ENCODE measurements at regions not wholly inside any gene's neighbourhood (a gene's known extent, or its start where the extent isn't known, plus 50 kb on each side); places are given as distances from the start of the nearest gene placed in this dataset.

DNA sequence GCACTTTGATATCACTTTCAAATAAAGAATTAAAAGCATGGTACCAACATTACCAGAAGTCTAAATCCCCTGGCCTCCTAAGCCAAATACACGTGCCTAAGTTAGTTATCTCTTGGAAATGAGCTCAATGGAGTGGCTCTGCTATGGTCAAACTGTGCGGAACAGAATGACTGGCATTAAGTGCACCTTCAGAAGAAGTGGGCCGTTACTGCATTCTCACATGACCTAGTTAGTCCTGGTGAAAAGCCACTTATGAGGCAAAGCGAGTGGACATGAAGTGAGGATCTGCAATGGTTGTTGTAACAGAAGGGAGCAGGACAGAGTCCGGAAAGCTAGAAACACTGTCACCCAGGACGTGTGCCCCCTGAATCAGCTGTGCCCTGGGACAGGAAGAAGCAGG is 633.1 kb downstream of the IRX1 start:
- TF ChIP-seq ZSCAN30 (tag by site-specific recombination; IDR thresholded peaks at IDR 0.05) (no peak), ZNF416 (tag by site-specific recombination; IDR thresholded peaks at IDR 0.05) (no peak), ZNF366 (tag by site-specific recombination; conservative IDR thresholded peaks at IDR 0.05) (no peak), ZBTB20 (tag by site-specific recombination; IDR thresholded peaks at IDR 0.05) (no peak), KLF7 (tag by site-specific recombination; IDR thresholded peaks at IDR 0.05; ENCODE audit: borderline replicate concordance) (no peak), GLI4 (tag by site-specific recombination; IDR thresholded peaks at IDR 0.05) (no peak), ELK4 (IDR thresholded peaks at IDR 0.05; ENCODE audit: borderline replicate concordance, low read depth, low read length) (no peak), ZNF398 (tag by site-specific recombination; IDR thresholded peaks at IDR 0.05) (no peak)
- TF ChIP-seq, protein P1, sequence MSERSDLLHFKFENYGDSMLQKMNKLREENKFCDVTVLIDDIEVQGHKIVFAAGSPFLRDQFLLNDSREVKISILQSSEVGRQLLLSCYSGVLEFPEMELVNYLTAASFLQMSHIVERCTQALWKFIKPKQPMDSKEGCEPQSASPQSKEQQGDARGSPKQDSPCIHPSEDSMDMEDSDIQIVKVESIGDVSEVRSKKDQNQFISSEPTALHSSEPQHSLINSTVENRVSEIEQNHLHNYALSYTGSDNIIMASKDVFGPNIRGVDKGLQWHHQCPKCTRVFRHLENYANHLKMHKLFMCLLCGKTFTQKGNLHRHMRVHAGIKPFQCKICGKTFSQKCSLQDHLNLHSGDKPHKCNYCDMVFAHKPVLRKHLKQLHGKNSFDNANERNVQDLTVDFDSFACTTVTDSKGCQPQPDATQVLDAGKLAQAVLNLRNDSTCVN (tag by site-specific recombination; optimal IDR thresholded peaks at IDR 0.05): no peak
- TF ChIP-seq, protein P2, sequence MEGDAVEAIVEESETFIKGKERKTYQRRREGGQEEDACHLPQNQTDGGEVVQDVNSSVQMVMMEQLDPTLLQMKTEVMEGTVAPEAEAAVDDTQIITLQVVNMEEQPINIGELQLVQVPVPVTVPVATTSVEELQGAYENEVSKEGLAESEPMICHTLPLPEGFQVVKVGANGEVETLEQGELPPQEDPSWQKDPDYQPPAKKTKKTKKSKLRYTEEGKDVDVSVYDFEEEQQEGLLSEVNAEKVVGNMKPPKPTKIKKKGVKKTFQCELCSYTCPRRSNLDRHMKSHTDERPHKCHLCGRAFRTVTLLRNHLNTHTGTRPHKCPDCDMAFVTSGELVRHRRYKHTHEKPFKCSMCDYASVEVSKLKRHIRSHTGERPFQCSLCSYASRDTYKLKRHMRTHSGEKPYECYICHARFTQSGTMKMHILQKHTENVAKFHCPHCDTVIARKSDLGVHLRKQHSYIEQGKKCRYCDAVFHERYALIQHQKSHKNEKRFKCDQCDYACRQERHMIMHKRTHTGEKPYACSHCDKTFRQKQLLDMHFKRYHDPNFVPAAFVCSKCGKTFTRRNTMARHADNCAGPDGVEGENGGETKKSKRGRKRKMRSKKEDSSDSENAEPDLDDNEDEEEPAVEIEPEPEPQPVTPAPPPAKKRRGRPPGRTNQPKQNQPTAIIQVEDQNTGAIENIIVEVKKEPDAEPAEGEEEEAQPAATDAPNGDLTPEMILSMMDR (tag by site-specific recombination; IDR thresholded peaks at IDR 0.05): no peak
- TF ChIP-seq, protein P3, sequence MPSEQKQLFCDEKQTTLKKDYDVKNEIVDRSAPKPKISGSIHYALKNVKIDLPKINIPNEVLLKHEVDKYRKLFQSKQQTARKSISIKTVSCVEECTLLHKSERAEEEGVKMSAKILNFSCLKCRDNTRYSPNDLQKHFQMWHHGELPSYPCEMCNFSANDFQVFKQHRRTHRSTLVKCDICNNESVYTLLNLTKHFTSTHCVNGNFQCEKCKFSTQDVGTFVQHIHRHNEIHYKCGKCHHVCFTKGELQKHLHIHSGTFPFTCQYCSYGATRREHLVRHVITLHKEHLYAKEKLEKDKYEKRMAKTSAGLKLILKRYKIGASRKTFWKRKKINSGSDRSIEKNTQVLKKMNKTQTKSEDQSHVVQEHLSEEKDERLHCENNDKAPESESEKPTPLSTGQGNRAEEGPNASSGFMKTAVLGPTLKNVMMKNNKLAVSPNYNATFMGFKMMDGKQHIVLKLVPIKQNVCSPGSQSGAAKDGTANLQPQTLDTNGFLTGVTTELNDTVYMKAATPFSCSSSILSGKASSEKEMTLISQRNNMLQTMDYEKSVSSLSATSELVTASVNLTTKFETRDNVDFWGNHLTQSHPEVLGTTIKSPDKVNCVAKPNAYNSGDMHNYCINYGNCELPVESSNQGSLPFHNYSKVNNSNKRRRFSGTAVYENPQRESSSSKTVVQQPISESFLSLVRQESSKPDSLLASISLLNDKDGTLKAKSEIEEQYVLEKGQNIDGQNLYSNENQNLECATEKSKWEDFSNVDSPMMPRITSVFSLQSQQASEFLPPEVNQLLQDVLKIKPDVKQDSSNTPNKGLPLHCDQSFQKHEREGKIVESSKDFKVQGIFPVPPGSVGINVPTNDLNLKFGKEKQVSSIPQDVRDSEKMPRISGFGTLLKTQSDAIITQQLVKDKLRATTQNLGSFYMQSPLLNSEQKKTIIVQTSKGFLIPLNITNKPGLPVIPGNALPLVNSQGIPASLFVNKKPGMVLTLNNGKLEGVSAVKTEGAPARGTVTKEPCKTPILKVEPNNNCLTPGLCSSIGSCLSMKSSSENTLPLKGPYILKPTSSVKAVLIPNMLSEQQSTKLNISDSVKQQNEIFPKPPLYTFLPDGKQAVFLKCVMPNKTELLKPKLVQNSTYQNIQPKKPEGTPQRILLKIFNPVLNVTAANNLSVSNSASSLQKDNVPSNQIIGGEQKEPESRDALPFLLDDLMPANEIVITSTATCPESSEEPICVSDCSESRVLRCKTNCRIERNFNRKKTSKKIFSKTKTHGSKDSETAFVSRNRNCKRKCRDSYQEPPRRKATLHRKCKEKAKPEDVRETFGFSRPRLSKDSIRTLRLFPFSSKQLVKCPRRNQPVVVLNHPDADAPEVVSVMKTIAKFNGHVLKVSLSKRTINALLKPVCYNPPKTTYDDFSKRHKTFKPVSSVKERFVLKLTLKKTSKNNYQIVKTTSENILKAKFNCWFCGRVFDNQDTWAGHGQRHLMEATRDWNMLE (tag by site-specific recombination; conservative IDR thresholded peaks at IDR 0.05; ENCODE audit: low read depth): no peak
- TF ChIP-seq, protein P4, sequence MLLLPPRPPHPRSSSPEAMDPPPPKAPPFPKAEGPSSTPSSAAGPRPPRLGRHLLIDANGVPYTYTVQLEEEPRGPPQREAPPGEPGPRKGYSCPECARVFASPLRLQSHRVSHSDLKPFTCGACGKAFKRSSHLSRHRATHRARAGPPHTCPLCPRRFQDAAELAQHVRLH (tag by site-specific recombination; IDR thresholded peaks at IDR 0.05): no peak
